H4 (cell line): ENCODE measurements at regions not wholly inside any gene's neighbourhood (a gene's known extent, or its start where the extent isn't known, plus 50 kb on each side); places are given as distances from the start of the nearest gene placed in this dataset.
"Not testable (repeated sequence)": the region's sequence is repeated elsewhere in the genome, so short reads cannot be mapped to it uniquely, and the experiment has no call there.

Experiments used
- DNase-seq: peaks from one replicate; pipeline ENCODE4 v3.0.0-alpha.2; 2015; ENCODE audit warnings: low spot score

- no peak for DNase-seq
Measured at GRCh38 chr9:102728946-102729345, 266.2 kb upstream of the CYLC2 start.

GRCh38 chr9:102714184-102714583 is 280.9 kb upstream of the CYLC2 start:
- DNase-seq: no peak

- not testable (repeated sequence) for DNase-seq
Measured at GRCh38 chr9:102712910-102713309, 282.2 kb upstream of the CYLC2 start.

GRCh38 chr9:102700936-102701335 is 294.2 kb upstream of the CYLC2 start:
- peak; percentile 23 for DNase-seq

GRCh38 chr9:102669220-102669619 is 325.9 kb upstream of the CYLC2 start:
- no peak for DNase-seq

DNA sequence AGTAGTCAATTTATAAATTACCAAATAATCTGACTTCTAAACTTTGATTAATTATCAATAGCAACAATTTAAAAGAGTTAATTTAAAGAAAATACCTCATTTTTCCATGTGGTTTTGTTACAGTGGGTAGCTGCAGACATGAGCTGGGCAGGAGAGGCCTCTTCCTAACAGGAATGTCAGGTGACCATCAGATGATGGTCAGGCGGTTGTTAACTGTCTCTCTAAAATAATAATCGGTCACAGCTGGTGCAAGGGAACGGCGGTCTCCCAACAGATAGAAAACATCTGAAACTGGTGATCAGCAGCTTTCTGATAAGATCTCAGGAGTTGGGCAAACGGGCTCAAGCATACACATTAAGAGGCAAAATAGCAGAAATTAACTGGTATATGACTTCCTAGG is 342.7 kb upstream of the CYLC2 start:
- no peak for DNase-seq

- DNase-seq: no peak
Measured at GRCh38 chr9:102650896-102651295, 344.2 kb upstream of the CYLC2 start.

DNA sequence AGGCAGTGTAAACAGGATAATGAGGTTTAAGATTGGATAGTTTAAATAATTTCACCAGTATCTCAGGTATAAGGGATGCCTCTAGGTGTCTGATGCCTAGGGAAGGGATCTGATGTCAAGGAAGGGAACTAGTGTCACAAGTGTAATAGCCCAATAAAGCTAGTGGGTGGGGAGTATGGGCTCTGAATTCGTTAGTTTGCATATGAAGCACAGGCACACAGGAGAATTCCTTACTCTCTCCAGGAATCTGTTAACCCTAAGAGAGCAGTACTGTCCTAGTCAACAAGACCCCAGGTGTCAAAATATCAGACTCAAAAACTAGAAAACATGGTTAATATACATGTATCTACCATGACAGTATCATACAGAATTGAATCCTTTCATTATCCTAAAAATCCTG is 352.5 kb upstream of the CYLC2 start:
- no peak for DNase-seq

- peak; percentile 26 for DNase-seq
Measured at GRCh38 chr9:102631559-102631958, 363.6 kb upstream of the CYLC2 start.

GRCh38 chr9:102609461-102609860 is 385.7 kb upstream of the CYLC2 start:
- DNase-seq: no peak

GRCh38 chr9:102603198-102604195 is 391.6 kb upstream of the CYLC2 start:
- DNase-seq: not testable (repeated sequence)

DNA sequence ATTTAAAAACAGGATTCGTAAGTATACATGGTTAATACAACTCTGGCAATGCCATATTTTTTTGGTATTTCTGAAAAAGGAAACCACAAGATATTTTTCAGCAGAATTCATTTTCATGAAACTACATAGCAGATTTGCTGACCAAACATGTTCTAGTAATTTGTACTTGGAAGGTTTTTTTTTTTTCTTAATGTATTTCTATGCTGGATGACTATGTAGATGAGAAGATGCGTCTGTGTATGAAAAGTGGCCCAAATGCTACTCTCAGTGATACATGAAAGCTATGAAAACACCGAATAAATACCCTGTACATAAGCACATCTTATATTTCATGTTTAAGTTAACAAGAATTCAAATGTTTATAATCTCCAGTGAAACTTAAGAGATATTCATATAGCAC is 400.9 kb upstream of the CYLC2 start:
- DNase-seq: no peak

DNA sequence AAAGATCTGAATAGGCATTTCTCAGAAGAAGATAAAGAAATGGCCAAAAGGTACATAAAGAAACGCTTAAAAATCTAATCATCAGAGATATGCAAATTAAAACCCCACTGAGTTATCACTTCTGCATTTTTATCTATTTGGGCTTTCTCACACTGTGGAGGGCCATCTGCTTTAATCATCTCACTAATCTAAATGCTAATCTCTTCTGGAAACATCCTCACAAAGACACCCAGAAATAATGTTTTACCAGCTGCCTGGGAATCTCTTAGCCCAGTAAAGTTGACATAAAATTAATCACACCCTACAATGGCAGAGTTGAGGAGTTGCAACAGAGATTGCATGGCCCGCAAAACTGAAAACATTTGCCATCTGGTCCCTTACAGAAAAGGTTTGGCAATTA is 407.9 kb upstream of the CYLC2 start:
- DNase-seq: no peak

DNA sequence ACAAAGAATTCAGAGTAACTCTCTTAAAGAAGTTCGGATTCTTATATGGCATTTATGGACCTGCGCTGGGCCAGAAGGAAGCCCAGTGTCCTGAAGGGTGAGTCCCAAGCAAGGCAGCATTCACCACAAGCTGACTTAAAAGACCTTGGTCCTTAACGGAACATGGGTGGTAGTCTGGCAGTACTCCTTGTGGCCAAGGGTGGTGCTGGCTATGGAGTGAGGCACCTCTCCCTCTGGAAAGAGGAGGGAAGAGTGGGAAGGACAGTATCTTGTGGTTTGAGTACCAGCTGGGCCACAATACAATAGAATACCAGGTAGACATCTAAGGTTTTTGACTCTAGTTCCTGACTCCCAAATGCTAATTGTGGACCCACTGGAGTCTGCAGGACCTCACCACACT is 425.7 kb upstream of the CYLC2 start:
- DNase-seq: peak; percentile 3

GRCh38 chr9:102551346-102551745 is 443.8 kb upstream of the CYLC2 start:
- no peak for DNase-seq

- DNase-seq: no peak
Measured at GRCh38 chr9:102550886-102551285, 444.2 kb upstream of the CYLC2 start.

DNA sequence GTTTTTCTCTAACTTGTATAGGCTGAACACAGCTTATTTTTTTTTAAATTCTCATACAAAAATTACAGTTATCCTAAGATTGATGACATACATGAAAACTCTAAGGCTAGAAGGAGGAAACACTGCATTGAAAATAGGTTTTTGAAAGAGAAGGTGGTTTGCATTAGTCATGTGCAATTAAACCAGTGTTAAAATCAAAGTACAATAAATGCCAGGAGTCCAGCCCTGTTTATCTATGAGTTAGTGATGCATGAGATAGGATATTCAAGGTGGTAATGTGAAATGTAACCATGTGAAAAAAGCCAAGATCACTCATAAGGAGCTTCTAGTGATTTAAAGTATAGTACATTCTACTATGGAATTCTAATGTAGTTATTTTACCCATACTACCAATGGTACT is 444.9 kb upstream of the CYLC2 start:
- DNase-seq: no peak

DNA sequence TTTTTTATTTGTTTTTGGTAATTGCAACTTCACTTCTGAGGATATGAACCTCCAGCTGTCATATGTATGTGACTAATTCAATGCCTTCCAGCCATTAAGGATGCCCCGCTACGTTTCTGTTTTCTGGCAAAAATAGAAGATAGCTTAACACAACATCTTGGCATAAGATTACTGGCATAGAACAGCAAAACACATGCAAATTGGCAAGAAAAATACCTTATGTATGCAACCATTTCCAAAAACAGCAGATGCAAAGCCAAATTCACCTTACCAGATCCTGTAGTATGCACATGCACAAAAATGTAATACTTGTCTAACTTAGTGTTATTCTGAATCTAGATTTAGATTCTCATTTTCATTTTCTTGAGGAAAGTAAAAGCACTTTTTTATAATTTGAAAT is 461.1 kb upstream of the CYLC2 start:
- no peak for DNase-seq

- no peak for DNase-seq
Measured at GRCh38 chr9:102521097-102521755, 473.9 kb upstream of the CYLC2 start.

DNA sequence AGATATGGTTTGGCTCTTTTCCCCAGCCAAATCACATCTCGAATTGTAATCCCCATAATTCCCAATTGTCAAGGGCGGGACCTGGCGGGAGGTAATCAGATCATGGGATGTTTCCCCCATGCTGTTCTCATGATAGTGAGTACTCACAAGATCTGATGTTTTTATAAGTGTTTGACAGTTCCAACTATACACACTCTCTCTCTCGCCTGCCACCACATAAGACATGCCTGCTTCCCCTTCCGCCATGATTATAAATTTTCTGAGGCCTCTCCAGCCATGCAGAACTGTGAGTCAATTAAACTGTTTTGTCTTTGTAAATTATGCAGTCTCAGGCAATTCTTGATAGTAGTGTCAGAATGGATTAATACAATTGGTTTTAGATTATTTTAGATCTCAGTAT is 475.7 kb upstream of the CYLC2 start:
- DNase-seq: no peak

DNA sequence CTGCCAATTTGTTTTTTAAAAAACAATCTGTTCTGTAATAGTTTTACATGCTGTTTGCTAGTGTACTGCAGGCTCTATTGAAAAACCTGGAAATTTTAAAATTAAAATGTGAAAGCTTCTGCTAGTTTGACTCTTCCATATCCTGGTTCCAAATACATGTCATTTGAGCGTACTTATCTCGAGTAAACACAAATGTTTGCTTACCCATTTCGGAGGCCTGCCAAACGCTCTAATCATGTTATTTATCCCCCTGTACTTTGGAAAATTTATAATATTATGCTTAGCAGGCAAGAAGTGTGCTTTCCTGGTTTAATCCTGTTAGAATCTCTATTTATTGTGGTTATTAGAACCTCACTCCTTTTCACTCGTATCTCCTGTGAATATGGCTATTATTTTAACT is 476.8 kb upstream of the CYLC2 start:
- no peak for DNase-seq

- DNase-seq: no peak
Measured at GRCh38 chr9:102514541-102514940, 480.6 kb upstream of the CYLC2 start.

DNA sequence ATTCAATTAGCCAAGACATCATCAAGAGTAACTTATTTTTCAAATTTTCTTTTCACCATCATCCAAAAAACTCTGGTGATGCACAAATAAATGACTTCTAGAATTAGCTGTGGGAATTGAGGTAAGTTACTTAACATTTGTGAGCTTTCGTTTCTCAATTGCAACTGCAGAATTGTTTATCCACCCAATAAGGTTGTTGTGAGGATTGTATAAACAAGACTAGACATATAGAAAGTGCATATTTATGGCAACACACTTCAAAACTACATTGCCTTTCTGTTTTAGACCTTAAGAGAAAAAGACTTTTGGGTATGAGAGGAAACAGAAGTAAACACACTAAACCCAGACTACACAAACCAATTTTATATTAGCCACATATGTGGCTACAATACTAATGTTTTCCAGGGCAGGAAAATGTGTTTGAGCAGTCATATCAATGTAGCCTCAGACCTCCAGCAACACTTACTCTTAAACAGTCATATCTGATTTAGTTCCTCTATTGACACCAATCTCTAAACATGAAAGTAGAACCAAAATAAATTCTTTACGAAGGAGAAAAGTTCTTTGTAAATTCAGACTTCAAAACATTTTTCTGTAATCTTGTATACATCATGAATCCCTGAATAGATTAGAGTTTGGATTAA is 488.0 kb upstream of the CYLC2 start:
- no peak for DNase-seq
